GM21423 (cell line): ENCODE measurements at regions not wholly inside any gene's neighbourhood (a gene's known extent, or its start where the extent isn't known, plus 50 kb on each side); places are given as distances from the start of the nearest gene placed in this dataset.

Experiments
- ATAC-seq: cut with Tn5 transposase; IDR thresholded peaks from one replicate; pipeline ENCODE4 v1.9.1; 2021; ENCODE audit warnings: mild to moderate bottlenecking, moderate library complexity; ENCODE audit not compliant: unreplicated experiment

DNA sequence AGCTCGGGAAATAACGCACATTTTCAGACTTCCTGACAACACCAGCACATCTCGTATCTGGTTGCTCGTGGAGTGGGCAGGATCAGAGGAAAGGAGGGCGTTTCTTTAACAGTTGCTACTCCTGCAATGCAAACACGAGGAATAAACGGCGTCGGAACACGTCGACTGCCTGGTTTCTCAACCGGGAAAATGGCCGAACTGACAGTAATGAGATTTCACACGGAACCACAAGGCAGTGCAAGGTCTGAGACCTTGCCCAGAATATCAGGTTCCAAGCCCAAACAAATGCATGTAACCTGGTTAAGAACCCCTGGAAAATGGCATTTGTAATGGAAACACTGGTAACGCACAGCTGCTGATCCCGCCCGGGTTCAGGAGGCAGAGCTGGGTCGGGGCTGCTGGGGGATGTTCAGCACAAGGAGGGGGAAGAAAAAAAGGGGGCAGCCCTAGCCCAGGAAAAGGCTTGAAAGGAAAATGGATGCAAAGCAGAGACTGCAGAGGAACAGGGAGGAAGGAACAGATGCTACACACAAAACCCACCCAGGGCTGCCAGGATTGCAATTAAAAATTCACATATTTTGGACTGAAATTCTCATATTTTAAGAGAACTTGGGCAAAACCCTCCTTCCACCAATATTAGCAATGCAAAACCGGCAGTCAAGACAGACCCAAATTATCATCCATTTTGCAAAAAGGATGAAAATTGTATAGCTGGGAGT, 61.6 kb upstream of the KLHL29 start:
- ATAC-seq: no peak

DNA sequence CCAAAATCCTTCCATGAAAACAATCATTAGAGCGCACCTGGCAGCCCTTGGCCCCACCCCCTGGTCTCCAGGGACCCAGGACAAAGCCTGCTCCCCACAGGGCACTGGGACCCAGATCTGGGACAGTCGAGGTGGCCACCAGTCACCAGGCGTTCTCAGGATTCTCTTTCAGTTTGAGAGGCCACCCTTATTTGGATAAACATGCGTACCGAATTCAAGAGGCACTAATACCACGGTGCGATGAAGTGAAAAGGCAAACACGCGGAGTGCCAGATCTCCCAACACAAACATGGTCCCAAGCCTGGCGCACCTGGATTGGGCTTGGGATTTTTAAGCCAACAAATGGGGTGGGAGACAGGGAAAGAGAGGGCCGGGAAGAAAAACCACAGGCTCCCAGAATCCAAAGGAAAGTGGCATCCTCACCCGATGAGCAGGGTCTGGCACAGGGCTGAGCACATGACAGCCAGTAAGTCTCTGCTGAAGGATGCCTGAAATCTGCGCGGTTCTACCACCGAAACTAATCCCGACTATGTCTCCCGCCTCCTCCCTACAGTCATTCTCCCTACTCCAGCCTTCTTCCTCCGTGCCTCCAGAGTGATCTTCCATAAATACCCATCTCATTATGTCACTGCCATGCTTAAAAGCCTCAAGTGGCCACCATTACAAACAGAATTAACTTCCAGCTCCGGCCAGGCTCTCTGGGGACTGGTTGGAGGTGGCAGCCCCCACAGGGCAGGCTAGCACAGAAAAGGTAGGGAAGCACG, 60.9 kb upstream of the KLHL29 start:
- no peak for ATAC-seq

DNA sequence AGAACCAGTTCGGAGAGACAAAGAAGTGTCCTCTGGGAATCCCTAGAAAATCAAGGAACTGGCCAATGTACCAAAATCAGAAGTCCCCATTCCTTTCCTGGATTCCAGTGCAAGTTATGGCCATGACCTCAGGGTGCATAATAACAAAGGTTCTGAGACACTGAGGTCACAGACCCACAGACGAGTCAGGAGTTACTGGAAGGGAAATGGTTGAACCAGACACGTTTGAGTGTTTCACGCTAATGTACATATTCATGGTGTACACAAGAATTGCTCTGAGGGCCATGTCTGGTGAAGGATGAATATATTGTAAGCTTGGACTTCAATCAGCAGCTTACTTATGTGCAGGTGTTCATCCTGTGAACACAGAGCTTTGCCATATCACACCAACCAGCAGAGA, 58.6 kb upstream of the KLHL29 start:
- no peak for ATAC-seq

DNA sequence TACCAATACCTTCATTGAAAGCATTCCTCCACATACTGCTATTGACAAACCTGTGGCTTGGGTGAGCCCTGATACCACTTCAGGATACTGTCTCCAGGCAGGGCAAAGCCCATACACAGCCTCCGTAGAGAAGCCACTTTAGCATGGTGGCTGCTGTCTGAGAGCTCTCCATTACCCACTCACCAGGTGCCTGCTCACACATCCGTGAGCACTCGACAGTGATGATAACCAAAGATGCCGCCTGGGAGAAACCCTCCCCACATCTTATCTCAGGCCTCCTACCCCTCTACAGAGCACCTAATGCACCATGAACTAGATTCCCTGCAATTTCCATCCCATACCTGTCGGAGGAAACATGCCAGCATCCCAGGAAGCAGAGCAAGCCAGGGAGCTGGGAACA, 57.6 kb upstream of the KLHL29 start:
- ATAC-seq: no peak

- ATAC-seq: no peak
Measured at GRCh38 chr2:23327887-23328286, 57.1 kb upstream of the KLHL29 start.

- ATAC-seq: no peak
Measured at GRCh38 chr2:23330214-23330613, 54.8 kb upstream of the KLHL29 start.
